Astrocyte of the cerebellum (primary cell): ENCODE measurements at regions not wholly inside any gene's neighbourhood (a gene's known extent, or its start where the extent isn't known, plus 50 kb on each side); places are given as distances from the start of the nearest gene placed in this dataset.
"Not testable (repeated sequence)": the region's sequence is repeated elsewhere in the genome, so short reads cannot be mapped to it uniquely, and the experiment has no call there.

Experiments used
- DNase-seq: peaks from one replicate; pipeline ENCODE4 v3.0.0-alpha.2; 2011; ENCODE audit warnings: low read depth
- H3K4me3 ChIP-seq: 2 replicates; pipeline ENCODE4 v1.5.1; 2011; ENCODE audit warnings: mild to moderate bottlenecking, low read depth, low read length, moderate library complexity
- in situ Hi-C: cut with HindIII; loops from 2 replicates; pipeline ENCODE4 v1.10.0; 2017; ENCODE audit warnings: low sequenced_read_pairs
- TF ChIP-seq, protein P1 (sequence below): IDR thresholded peaks from 2 replicates; pipeline ENCODE4 v1.5.1; 2012; ENCODE audit warnings: low read length, low read depth, moderate library complexity, mild to moderate bottlenecking; ENCODE audit errors: missing control alignments

GRCh38 chr1:38648417-38648816 lies 211.2 kb downstream of the RRAGC start:
- in situ Hi-C loops: no loop called here
- TF ChIP-seq, protein P1, sequence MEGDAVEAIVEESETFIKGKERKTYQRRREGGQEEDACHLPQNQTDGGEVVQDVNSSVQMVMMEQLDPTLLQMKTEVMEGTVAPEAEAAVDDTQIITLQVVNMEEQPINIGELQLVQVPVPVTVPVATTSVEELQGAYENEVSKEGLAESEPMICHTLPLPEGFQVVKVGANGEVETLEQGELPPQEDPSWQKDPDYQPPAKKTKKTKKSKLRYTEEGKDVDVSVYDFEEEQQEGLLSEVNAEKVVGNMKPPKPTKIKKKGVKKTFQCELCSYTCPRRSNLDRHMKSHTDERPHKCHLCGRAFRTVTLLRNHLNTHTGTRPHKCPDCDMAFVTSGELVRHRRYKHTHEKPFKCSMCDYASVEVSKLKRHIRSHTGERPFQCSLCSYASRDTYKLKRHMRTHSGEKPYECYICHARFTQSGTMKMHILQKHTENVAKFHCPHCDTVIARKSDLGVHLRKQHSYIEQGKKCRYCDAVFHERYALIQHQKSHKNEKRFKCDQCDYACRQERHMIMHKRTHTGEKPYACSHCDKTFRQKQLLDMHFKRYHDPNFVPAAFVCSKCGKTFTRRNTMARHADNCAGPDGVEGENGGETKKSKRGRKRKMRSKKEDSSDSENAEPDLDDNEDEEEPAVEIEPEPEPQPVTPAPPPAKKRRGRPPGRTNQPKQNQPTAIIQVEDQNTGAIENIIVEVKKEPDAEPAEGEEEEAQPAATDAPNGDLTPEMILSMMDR: no peak
- DNase-seq: no peak
- H3K4me3 ChIP-seq: no peak overlapping the region

DNA sequence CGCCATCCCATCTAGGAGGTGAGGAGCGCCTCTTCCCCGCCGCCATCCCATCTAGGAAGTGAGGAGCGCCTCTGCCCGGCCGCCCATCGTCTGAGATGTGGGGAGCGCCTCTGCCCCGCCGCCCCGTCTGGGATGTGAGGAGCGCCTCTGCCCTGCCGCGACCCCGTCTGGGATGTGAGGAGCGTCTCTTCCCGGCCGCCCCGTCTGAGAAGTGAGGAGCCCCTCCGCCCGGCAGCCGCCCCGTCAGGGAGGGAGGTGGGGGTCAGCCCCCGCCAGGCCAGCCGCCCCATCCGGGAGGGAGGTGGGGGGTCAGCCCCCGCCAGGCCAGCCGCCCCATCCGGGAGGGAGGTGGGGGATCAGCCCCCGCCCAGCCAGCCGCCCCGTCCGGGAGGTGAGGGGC lies 212.2 kb downstream of the RRAGC start:
- DNase-seq, H3K4me3 ChIP-seq, in situ Hi-C loops: not testable (repeated sequence)

DNA sequence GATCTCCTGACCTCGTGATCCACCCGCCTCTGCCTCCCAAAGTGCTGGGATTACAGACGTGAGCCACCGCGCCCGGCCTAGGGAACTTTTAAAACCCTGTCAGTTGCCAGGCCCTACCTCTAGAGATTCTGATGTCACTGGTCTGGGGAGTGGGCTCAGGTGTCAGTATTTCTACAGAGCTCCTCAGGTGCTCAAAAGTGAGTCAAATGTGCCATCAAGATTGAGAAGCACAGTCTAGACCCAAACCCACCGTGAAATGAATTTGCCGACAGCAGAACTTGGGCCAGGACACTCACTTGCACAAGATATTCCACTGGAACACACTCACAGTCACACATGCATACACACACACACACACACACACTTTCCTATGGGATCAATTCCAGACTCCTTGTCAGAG lies 215.5 kb downstream of the RRAGC start:
- TF ChIP-seq, protein P1: no peak
- in situ Hi-C loops: no loop called here
- no peak overlapping the region for H3K4me3 ChIP-seq
- no peak for DNase-seq

- in situ Hi-C loops: no loop called here
- TF ChIP-seq, protein P1: no peak
- no peak overlapping the region for H3K4me3 ChIP-seq
- no peak for DNase-seq
Observed at GRCh38 chr1:38641661-38642060, 217.9 kb downstream of the RRAGC start.

GRCh38 chr1:38640371-38640770 lies 219.2 kb downstream of the RRAGC start:
- TF ChIP-seq, protein P1: no peak
- no peak overlapping the region for H3K4me3 ChIP-seq
- DNase-seq: no peak
- in situ Hi-C loops: no loop called here

- in situ Hi-C loops: no loop called here
- DNase-seq: no peak
- TF ChIP-seq, protein P1: no peak
- H3K4me3 ChIP-seq: no peak overlapping the region
Observed at GRCh38 chr1:38628241-38628640, 231.3 kb downstream of the RRAGC start.

GRCh38 chr1:38625939-38626338 lies 233.6 kb downstream of the RRAGC start:
- in situ Hi-C loops: no loop called here
- no peak overlapping the region for H3K4me3 ChIP-seq
- TF ChIP-seq, protein P1: no peak
- DNase-seq: no peak
